PFSK-1 (cell line): ENCODE measurements at regions not wholly inside any gene's neighbourhood (a gene's known extent, or its start where the extent isn't known, plus 50 kb on each side); places are given as distances from the start of the nearest gene placed in this dataset.

Experiments
- POLR2AphosphoS5 ChIP-seq: IDR thresholded peaks from 2 replicates; pipeline ENCODE4 v1.6.1; 2012; ENCODE audit warnings: low read depth, mild to moderate bottlenecking, control low read depth, low read length, moderate library complexity
- REST ChIP-seq, 2 experiments: IDR thresholded peaks; 2 replicates each; pipeline versions ENCODE4 v1.6.1 to v1.8.0; 2011 to 2012; ENCODE audit warnings: low read depth in 2 of 2, low read length in 2 of 2, control low read depth in 1 of 2, inconsistent platforms in 1 of 2, mild to moderate bottlenecking in 1 of 2, moderate library complexity in 1 of 2; ENCODE audit not compliant: insufficient read depth in 1 of 2
- TAF1 ChIP-seq: IDR thresholded peaks from 2 replicates; pipeline ENCODE4 v1.6.1; 2012; ENCODE audit warnings: low read length, control low read depth, borderline replicate concordance; ENCODE audit not compliant: insufficient read depth

- TF ChIP-seq TAF1 (no peak), REST (IDR thresholded peaks at IDR 0.05; ENCODE audit: insufficient read depth in 1 of 2, low read depth in 2 of 2, low read length in 2 of 2) (no peak), POLR2AphosphoS5 (no peak)
Observed at GRCh38 chr11:44464741-44465140, 100.7 kb upstream of the CD82 start.
